H1 (cell line): ENCODE measurements at regions not wholly inside any gene's neighbourhood (a gene's known extent, or its start where the extent isn't known, plus 50 kb on each side); places are given as distances from the start of the nearest gene placed in this dataset.

Experiments used
- CTCF ChIA-PET: fragments of 300-600 bp; sonication (Branson Sonifier 250); formaldehyde crosslinking; loops from one replicate; lab custom pipeline; 2021; ENCODE audit not compliant: partially characterized antibody; lab: Charles Lee
- POLR2A ChIA-PET: fragments of 300-600 bp; sonication (Branson Sonifier 250); formaldehyde crosslinking; loops from one replicate; lab custom pipeline; 2021; ENCODE audit warnings: inconsistent platforms; ENCODE audit not compliant: partially characterized antibody; lab: Charles Lee
- DNase-seq, 2 experiments: peaks; one replicate each; pipeline versions ENCODE4 v3.0.0 to v3.0.0-alpha.2; 2010 to 2022; ENCODE audit warnings: low spot score in 2 of 2, low read depth in 1 of 2, mixed read lengths in 1 of 2
- FAIRE-seq: peaks from 2 replicates; lab custom pipeline; 2011; peaks lifted over from hg19 to GRCh38; lab: Jason Lieb, UNC
- H2AFZ ChIP-seq: 2 replicates; pipeline ENCODE4 v1.8.1; 2012; ENCODE audit warnings: low read length, inconsistent platforms
- H2AK5ac ChIP-seq: 2 replicates; pipeline ENCODE4 v1.6.1; 2013; ENCODE audit warnings: low read depth, low read length
- H2BK120ac ChIP-seq: replicated peaks from 2 replicates; pipeline ENCODE3; 2013; ENCODE audit warnings: low read depth, low read length, inconsistent platforms
- H2BK12ac ChIP-seq: 2 replicates; pipeline ENCODE4 v1.6.1; 2013; ENCODE audit warnings: low read depth, low read length
- H2BK15ac ChIP-seq: 2 replicates; pipeline ENCODE4 v1.6.1; 2013; ENCODE audit warnings: low read length
- H2BK20ac ChIP-seq: 2 replicates; pipeline ENCODE4 v1.6.1; 2013; ENCODE audit warnings: low read length
- H2BK5ac ChIP-seq: 2 replicates; pipeline ENCODE4 v1.6.1; 2013; ENCODE audit warnings: low read depth, low read length
- H3K14ac ChIP-seq: 2 replicates; pipeline ENCODE4 v1.6.1; 2013; ENCODE audit warnings: inconsistent platforms; ENCODE audit not compliant: insufficient read length
- H3K18ac ChIP-seq: 2 replicates; pipeline ENCODE4 v1.6.1; 2013; ENCODE audit warnings: low read length; ENCODE audit errors: extremely low read depth
- H3K23ac ChIP-seq: 2 replicates; pipeline ENCODE4 v1.6.1; 2013; ENCODE audit warnings: inconsistent platforms; ENCODE audit not compliant: insufficient read length
- H3K23me2 ChIP-seq: 2 replicates; pipeline ENCODE4 v1.6.1; 2013; ENCODE audit warnings: low read depth, low read length
- H3K27ac ChIP-seq: 2 replicates; pipeline ENCODE4 v1.6.1; 2011; ENCODE audit warnings: low read depth, low read length, inconsistent platforms
- H3K27me3 ChIP-seq, 4 experiments: replicated peaks in 1 of 4; 1 replicate in 1 of 4; 2 replicates in 3 of 4; pipeline versions ENCODE4 v1.6.1 to v1.8.1; 2011 to 2013; ENCODE audit warnings: low read length in 3 of 4, mild to moderate bottlenecking in 3 of 4, inconsistent platforms in 2 of 4, mixed read lengths in 2 of 4, moderate library complexity in 1 of 4; ENCODE audit not compliant: control insufficient read depth in 3 of 4, insufficient read depth in 3 of 4; ENCODE audit errors: extremely low read depth in 1 of 4
- H3K36me3 ChIP-seq, 4 experiments: 2 replicates each; pipeline versions ENCODE4 v1.6.1 to v1.8.1; 2011 to 2013; ENCODE audit warnings: mild to moderate bottlenecking in 4 of 4, low read length in 3 of 4, moderate library complexity in 2 of 4, control low read depth in 1 of 4, inconsistent platforms in 1 of 4; ENCODE audit not compliant: insufficient read depth in 4 of 4, control insufficient read depth in 2 of 4
- H3K4ac ChIP-seq: replicated peaks from 2 replicates; pipeline ENCODE3; 2013; ENCODE audit warnings: low read length, low read depth, mixed read lengths, inconsistent platforms; ENCODE audit not compliant: insufficient read length
- H3K4me1 ChIP-seq, 4 experiments: replicated peaks in 1 of 4; 1 replicate in 1 of 4; 2 replicates in 3 of 4; pipeline versions ENCODE4 v1.6.1 to v1.8.1; 2011 to 2013; ENCODE audit warnings: low read length in 3 of 4, inconsistent platforms in 2 of 4, mixed read lengths in 1 of 4; ENCODE audit not compliant: insufficient read depth in 4 of 4, control insufficient read depth in 3 of 4
- H3K4me2 ChIP-seq, 2 experiments: 2 replicates each; pipeline versions ENCODE4 v1.6.1 to v1.8.1; 2011 to 2013; ENCODE audit warnings: low read depth in 2 of 2, low read length in 2 of 2, control low read depth in 1 of 2, inconsistent platforms in 1 of 2, mild to moderate bottlenecking in 1 of 2; ENCODE audit not compliant: insufficient read depth in 1 of 2
- H3K4me3 ChIP-seq, 4 experiments: fragments of 200-600, 300-600 bp in 1 of 4; sonication (generic), shearing (Covaris generic), sonication (Bioruptor Twin) in 1 of 4; 2 replicates each; pipeline versions ENCODE4 v1.5.1 to v1.8.1; 2011 to 2016; ENCODE audit warnings: low read length in 4 of 4, low read depth in 3 of 4, control low read depth in 2 of 4, inconsistent platforms in 2 of 4, mild to moderate bottlenecking in 2 of 4, mixed read lengths in 1 of 4, moderate library complexity in 1 of 4; ENCODE audit not compliant: insufficient read depth in 2 of 4; ENCODE audit errors: extremely low read depth in 1 of 4
- H3K56ac ChIP-seq: replicated peaks from 2 replicates; pipeline ENCODE3; 2013; ENCODE audit warnings: low read depth, mild to moderate bottlenecking, mixed read lengths, low read length, inconsistent platforms; ENCODE audit not compliant: insufficient read length
- H3K79me1 ChIP-seq: 2 replicates; pipeline ENCODE4 v1.6.1; 2013; ENCODE audit warnings: low read depth, low read length, control low read depth
- H3K79me2 ChIP-seq, 2 experiments: 2 replicates each; pipeline versions ENCODE4 v1.6.1 to v1.8.1; 2012 to 2013; ENCODE audit warnings: low read length in 2 of 2, mild to moderate bottlenecking in 2 of 2, inconsistent platforms in 1 of 2; ENCODE audit not compliant: insufficient read depth in 2 of 2, control insufficient read depth in 1 of 2
- H3K9ac ChIP-seq, 4 experiments: replicated peaks in 1 of 4; 1 replicate in 1 of 4; 2 replicates in 3 of 4; pipeline versions ENCODE4 v1.6.1 to v1.8.1; 2011 to 2013; ENCODE audit warnings: low read depth in 3 of 4, low read length in 3 of 4, control low read depth in 2 of 4, mild to moderate bottlenecking in 2 of 4, moderate library complexity in 2 of 4, inconsistent platforms in 1 of 4; ENCODE audit errors: extremely low read depth in 1 of 4
- H3K9me3 ChIP-seq, 2 experiments: 2 replicates each; pipeline versions ENCODE4 v1.6.1 to v1.8.1; 2012 to 2013; ENCODE audit warnings: mild to moderate bottlenecking in 2 of 2, moderate library complexity in 2 of 2, control low read depth in 1 of 2, inconsistent platforms in 1 of 2, low read depth in 1 of 2, low read length in 1 of 2, mixed read lengths in 1 of 2; ENCODE audit not compliant: insufficient read depth in 2 of 2
- H4K20me1 ChIP-seq, 2 experiments: replicated peaks in 1 of 2; 2 replicates each; pipeline versions ENCODE3 to v1.8.1; 2011 to 2013; ENCODE audit warnings: inconsistent platforms in 2 of 2, low read length in 2 of 2, mild to moderate bottlenecking in 1 of 2; ENCODE audit not compliant: insufficient read depth in 2 of 2, control insufficient read depth in 1 of 2
- H4K5ac ChIP-seq: 2 replicates; pipeline ENCODE4 v1.6.1; 2013; ENCODE audit warnings: low read length, low read depth, mixed read lengths, inconsistent platforms; ENCODE audit not compliant: insufficient read length
- H4K8ac ChIP-seq: 2 replicates; pipeline ENCODE4 v1.8.0; 2013; ENCODE audit warnings: mild to moderate bottlenecking, moderate library complexity, low read length, inconsistent platforms; ENCODE audit not compliant: insufficient read depth; ENCODE audit errors: extremely low read depth
- H4K91ac ChIP-seq: replicated peaks from 2 replicates; pipeline ENCODE3; 2013; ENCODE audit warnings: low read length, mixed read lengths, inconsistent platforms; ENCODE audit not compliant: insufficient read length
- RXRA ChIP-seq: IDR thresholded peaks from 2 replicates; pipeline ENCODE4 v1.6.1; 2011; ENCODE audit warnings: low read depth, mild to moderate bottlenecking, low read length, moderate library complexity; ENCODE audit not compliant: insufficient read depth
- SIRT6 ChIP-seq: IDR thresholded peaks from one replicate; pipeline ENCODE4 v1.7.1; 2012; ENCODE audit warnings: low read length, inconsistent platforms
- WGBS, 2 experiments: shearing (Covaris generic) in 1 of 2; methylation state at CpG; one replicate each; pipeline versions ENCODE4 v1.1.6 to v1.1.7; 2013 to 2015; ENCODE audit warnings: low lambda C conversion rate in 2 of 2, mixed read lengths in 2 of 2, inconsistent platforms in 1 of 2, low coverage in 1 of 2, missing lambda C conversion rate in 1 of 2; ENCODE audit not compliant: insufficient replicate concordance in 2 of 2, insufficient coverage in 1 of 2, insufficient read length in 1 of 2; ENCODE audit errors: extremely low coverage in 1 of 2, missing lambda C conversion rate in 1 of 2; 5-methylcytosine and 5-hydroxymethylcytosine counted together

- H3K79me2 ChIP-seq: no peaks in the 10 kb centered on the region
- H3K4ac ChIP-seq: no peak overlapping the region
- no peak overlapping the region for H2AFZ ChIP-seq
- 95% methylated on average over 5 of the region's 5 CpGs; no CpG with 5 or more reads in 1 of the 2 experiments for WGBS, 2 experiments
- H4K91ac ChIP-seq: no peak overlapping the region
- H3K23ac ChIP-seq: no peak overlapping the region
- H3K79me1 ChIP-seq: no peaks in the 10 kb centered on the region
- H2BK120ac ChIP-seq: no peak overlapping the region
- no peak overlapping the region for H3K4me3 ChIP-seq
- no peak overlapping the region for H3K56ac ChIP-seq
- TF ChIP-seq RXRA (no peak), SIRT6 (no peak)
- no peak overlapping the region for H3K14ac ChIP-seq
- no peaks in the 10 kb centered on the region for H3K36me3 ChIP-seq
- no peak overlapping the region for H4K8ac ChIP-seq
- H3K23me2 ChIP-seq: no peaks in the 10 kb centered on the region; the same call in 1 of the 2 replicates
- no peak overlapping the region for H2BK20ac ChIP-seq
- H3K9me3 ChIP-seq: no peaks in the 10 kb centered on the region
- CTCF ChIA-PET: no interaction called here
- no peak overlapping the region for H3K27ac ChIP-seq
- no peak overlapping the region for H3K4me2 ChIP-seq
- H4K20me1 ChIP-seq: no peaks in the 10 kb centered on the region
- POLR2A ChIA-PET: no interaction called here
- FAIRE-seq (no peak), DNase-seq (no peak)
- no peak overlapping the region for H2BK12ac ChIP-seq
- no peak overlapping the region for H2BK5ac ChIP-seq
- no peak overlapping the region for H2AK5ac ChIP-seq
- H4K5ac ChIP-seq: no peak overlapping the region
- no peak overlapping the region for H3K9ac ChIP-seq
- H3K27me3 ChIP-seq: no peaks in the 10 kb centered on the region
- no peak overlapping the region for H3K18ac ChIP-seq
- H3K4me1 ChIP-seq: peaks cover 0 to 5% (median 3%) of the 10 kb centered on the region in 4 experiments; a peak in 2 of 7 replicates
- no peak overlapping the region for H2BK15ac ChIP-seq
Measured at GRCh38 chr2:145690183-145690778, 1170.4 kb upstream of the ZEB2 start.
